Body of pancreas (tissue), 4 donors: ENCODE measurements at regions not wholly inside any gene's neighbourhood (a gene's known extent, or its start where the extent isn't known, plus 50 kb on each side); places are given as distances from the start of the nearest gene placed in this dataset.
"Not testable (repeated sequence)": the region's sequence is repeated elsewhere in the genome, so short reads cannot be mapped to it uniquely, and the experiment has no call there.

ENCODE experiments used
- ATAC-seq: fragments of 150-250 bp; one replicate; pipeline ENCODE4 v1.9.1; 2016
- DNase-seq, 4 donors: peaks; one replicate each; pipeline ENCODE4 v3.0.0-alpha.2; 2019
- H3K27ac ChIP-seq, 4 donors: fragments of 200-600 bp; sonication (generic); 1 replicate in 3 of 4; 2 replicates in 1 of 4; pipeline versions ENCODE4 v1.5.1 to v1.6.1; 2016 to 2019; ENCODE audit warnings: mild to moderate bottlenecking in 1 of 4, mixed read lengths in 1 of 4, moderate library complexity in 1 of 4
- H3K27me3 ChIP-seq, 2 donors: fragments of 200-600 bp; sonication (generic); one replicate each; pipeline ENCODE4 v1.6.0; 2016; ENCODE audit warnings: mild to moderate bottlenecking in 1 of 2
- H3K36me3 ChIP-seq, 2 donors: fragments of 200-600 bp; sonication (generic); replicated peaks in 1 of 2; 2 replicates each; pipeline ENCODE4 v1.5.1; 2016; ENCODE audit warnings: low read depth in 2 of 2; ENCODE audit not compliant: insufficient read depth in 1 of 2
- H3K4me1 ChIP-seq: fragments of 200-600 bp; sonication (generic); one replicate; pipeline ENCODE4 v1.6.0; 2016
- H3K4me3 ChIP-seq, 2 donors: fragments of 200-600 bp; sonication (generic); 1 replicate in 1 of 2; 2 replicates in 1 of 2; pipeline ENCODE4 v1.5.1; 2016 to 2019
- H3K9me3 ChIP-seq, 3 donors: fragments of 200-600 bp; sonication (generic); 1 replicate in 2 of 3; 2 replicates in 1 of 3; pipeline ENCODE4 v1.5.1; 2016
- CTCF ChIP-seq, 7 experiments: fragments of 450-650 bp in 4 of 7; fragments of 200-600 bp in 3 of 7; sonication (generic) in 3 of 7; IDR thresholded peaks; one replicate each; pipeline ENCODE4 v1.5.1; 2016 to 2019; ENCODE audit warnings: antibody characterized with exemption in 7 of 7
- POLR2A ChIP-seq, 3 donors: fragments of 450-650 bp; IDR thresholded peaks; one replicate each; pipeline ENCODE4 v1.6.1; 2016; ENCODE audit warnings: antibody characterized with exemption in 3 of 3, mild to moderate bottlenecking in 2 of 3
- WGBS, 2 donors: methylation state at CpG; one replicate each; pipeline ENCODE4 v1.1.5; 2017; 5-methylcytosine and 5-hydroxymethylcytosine counted together
- intact Hi-C: fragments of 100-400 bp; cut with DNase I; formaldehyde crosslinking; loops from one replicate; pipeline ENCODE4 v1.15.1; 2023

GRCh38 chr9:100813871-100814270, 214.7 kb upstream of the PLPPR1 start:
- Histone ChIP-seq H3K9me3 (no peaks in the 10 kb centered on the region), H3K27me3 (no peaks in the 10 kb centered on the region), H3K4me3 (no peak overlapping the region), H3K27ac (no peak overlapping the region), H3K4me1 (no peaks in the 10 kb centered on the region), H3K36me3 (no peaks in the 10 kb centered on the region)
- TF ChIP-seq CTCF (IDR thresholded peaks at IDR 0.05) = no peak
- TF ChIP-seq POLR2A (IDR thresholded peaks at IDR 0.05) = no peak
- no peak for ATAC-seq
- DNase-seq = no peak
- 50% methylated on average over 2 of the region's 2 CpGs; no CpG with 5 or more reads in 1 of the 2 donors for WGBS, 2 donors
- intact Hi-C loops = no loop called here

GRCh38 chr9:100819980-100820379, 208.5 kb upstream of the PLPPR1 start:
- DNase-seq = no peak
- H3K4me1 ChIP-seq = no peaks in the 10 kb centered on the region
- ATAC-seq = no peak
- no peaks in the 10 kb centered on the region for H3K9me3 ChIP-seq
- intact Hi-C loops = no loop called here
- H3K36me3 ChIP-seq = no peaks in the 10 kb centered on the region
- no peaks in the 10 kb centered on the region for H3K27me3 ChIP-seq
- TF ChIP-seq CTCF (IDR thresholded peaks at IDR 0.05) = no peak
- no peak for TF ChIP-seq POLR2A (IDR thresholded peaks at IDR 0.05)
- H3K4me3 ChIP-seq = no peak overlapping the region
- 69 to 72% methylated on average over 2 of the region's 2 CpGs for WGBS, 2 donors
- H3K27ac ChIP-seq = no peak overlapping the region

GRCh38 chr9:100833035-100833434, 195.5 kb upstream of the PLPPR1 start:
- H3K4me3 ChIP-seq, intact Hi-C loops, ATAC-seq, H3K27ac ChIP-seq, H3K27me3 ChIP-seq, H3K4me1 ChIP-seq, H3K9me3 ChIP-seq, DNase-seq, H3K36me3 ChIP-seq: not testable (repeated sequence)
- WGBS, 2 donors = 73 to 86% methylated on average over 8 of the region's 8 CpGs

- H3K4me1 ChIP-seq = no peaks in the 10 kb centered on the region
- no peak overlapping the region for H3K4me3 ChIP-seq
- TF ChIP-seq POLR2A (IDR thresholded peaks at IDR 0.05) (no peak), CTCF (IDR thresholded peaks at IDR 0.05) (no peak)
- H3K9me3 ChIP-seq = no peaks in the 10 kb centered on the region
- H3K27ac ChIP-seq = no peak overlapping the region
- 32 to 47% methylated on average over 2 of the region's 2 CpGs for WGBS, 2 donors
- intact Hi-C loops = no loop called here
- H3K27me3 ChIP-seq = no peaks in the 10 kb centered on the region
- ATAC-seq = no peak
- DNase-seq = no peak
- H3K36me3 ChIP-seq = no peaks in the 10 kb centered on the region
Observed at GRCh38 chr9:100838857-100839256, 189.7 kb upstream of the PLPPR1 start.

GRCh38 chr9:100848726-100849125, 179.8 kb upstream of the PLPPR1 start:
- no peak overlapping the region for H3K27ac ChIP-seq
- H3K9me3 ChIP-seq = no peaks in the 10 kb centered on the region
- ATAC-seq = no peak
- H3K4me1 ChIP-seq = no peaks in the 10 kb centered on the region
- intact Hi-C loops = no loop called here
- no peak for TF ChIP-seq CTCF (IDR thresholded peaks at IDR 0.05)
- H3K4me3 ChIP-seq = no peak overlapping the region
- DNase-seq = no peak
- no peaks in the 10 kb centered on the region for H3K27me3 ChIP-seq
- no peaks in the 10 kb centered on the region for H3K36me3 ChIP-seq
